ENCODE measurements at regions not wholly inside any gene's neighbourhood (a gene's known extent, or its start where the extent isn't known, plus 50 kb on each side); places are given as distances from the start of the nearest gene placed in this dataset.

DNA sequence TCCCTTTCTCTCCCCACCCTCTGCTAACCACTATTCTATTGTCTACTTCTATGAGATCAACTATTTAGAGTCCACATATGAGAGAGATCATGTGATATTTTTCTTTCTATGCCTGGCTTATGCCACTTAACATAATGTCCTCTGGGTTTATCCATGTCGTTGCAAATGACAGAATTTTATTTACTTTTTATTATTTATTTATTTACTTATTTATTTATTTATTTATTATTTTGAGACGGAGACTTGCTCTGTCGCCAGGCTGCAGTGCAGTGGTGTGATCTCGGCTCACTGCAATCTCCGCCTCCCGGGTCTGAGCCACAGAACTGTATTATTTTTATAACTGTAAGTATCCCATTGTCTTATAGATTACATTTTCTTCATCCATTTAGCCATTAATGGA lies 443.4 kb upstream of the CDH19 start:
- no peak for TF ChIP-seq EZH2 (IDR thresholded peaks at IDR 0.05)
- TF ChIP-seq, protein P1, sequence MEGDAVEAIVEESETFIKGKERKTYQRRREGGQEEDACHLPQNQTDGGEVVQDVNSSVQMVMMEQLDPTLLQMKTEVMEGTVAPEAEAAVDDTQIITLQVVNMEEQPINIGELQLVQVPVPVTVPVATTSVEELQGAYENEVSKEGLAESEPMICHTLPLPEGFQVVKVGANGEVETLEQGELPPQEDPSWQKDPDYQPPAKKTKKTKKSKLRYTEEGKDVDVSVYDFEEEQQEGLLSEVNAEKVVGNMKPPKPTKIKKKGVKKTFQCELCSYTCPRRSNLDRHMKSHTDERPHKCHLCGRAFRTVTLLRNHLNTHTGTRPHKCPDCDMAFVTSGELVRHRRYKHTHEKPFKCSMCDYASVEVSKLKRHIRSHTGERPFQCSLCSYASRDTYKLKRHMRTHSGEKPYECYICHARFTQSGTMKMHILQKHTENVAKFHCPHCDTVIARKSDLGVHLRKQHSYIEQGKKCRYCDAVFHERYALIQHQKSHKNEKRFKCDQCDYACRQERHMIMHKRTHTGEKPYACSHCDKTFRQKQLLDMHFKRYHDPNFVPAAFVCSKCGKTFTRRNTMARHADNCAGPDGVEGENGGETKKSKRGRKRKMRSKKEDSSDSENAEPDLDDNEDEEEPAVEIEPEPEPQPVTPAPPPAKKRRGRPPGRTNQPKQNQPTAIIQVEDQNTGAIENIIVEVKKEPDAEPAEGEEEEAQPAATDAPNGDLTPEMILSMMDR (IDR thresholded peaks at IDR 0.05) = no peak
